Esophagus muscularis mucosa (tissue), 3 donors: ENCODE measurements at regions not wholly inside any gene's neighbourhood (a gene's known extent, or its start where the extent isn't known, plus 50 kb on each side); places are given as distances from the start of the nearest gene placed in this dataset.

Experiments used
- CTCF ChIP-seq, 3 experiments: fragments of 200-600 bp in 2 of 3; fragments of 450-650 bp in 1 of 3; sonication (generic) in 2 of 3; IDR thresholded peaks; one replicate each; pipeline ENCODE4 v1.5.1; 2017 to 2019; ENCODE audit warnings: antibody characterized with exemption in 3 of 3, mild to moderate bottlenecking in 2 of 3, moderate library complexity in 1 of 3
- POLR2A ChIP-seq: fragments of 450-650 bp; IDR thresholded peaks from one replicate; pipeline ENCODE4 v1.6.1; 2017; ENCODE audit warnings: antibody characterized with exemption, moderate library complexity, mild to moderate bottlenecking, low read depth
- POLR2AphosphoS5 ChIP-seq, 2 donors: sonication (generic); formaldehyde crosslinking; IDR thresholded peaks; one replicate each; pipeline ENCODE4 v1.6.1; 2017; ENCODE audit warnings: antibody characterized with exemption in 2 of 2

DNA sequence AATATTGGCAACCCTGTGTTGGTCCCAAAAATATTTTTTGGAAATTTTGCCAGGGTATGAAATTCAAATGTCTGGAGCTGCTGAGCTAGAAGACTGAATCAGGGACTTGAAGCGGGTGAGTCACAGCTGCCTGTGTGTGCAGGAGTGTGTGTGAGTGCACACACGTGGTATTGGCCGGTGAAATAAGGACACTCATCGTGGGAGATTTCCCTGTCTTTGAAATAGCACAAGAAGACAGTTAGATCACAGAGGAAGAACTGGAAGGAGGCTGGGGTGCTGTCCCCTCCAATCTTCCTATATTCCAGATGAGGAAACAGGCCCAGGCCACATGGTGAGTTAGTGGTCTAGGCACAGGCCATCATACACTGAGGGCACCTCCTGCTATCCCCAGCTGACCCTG lies 123.8 kb upstream of the MLN start:
- TF ChIP-seq CTCF (IDR thresholded peaks at IDR 0.05) (no peak), POLR2AphosphoS5 (IDR thresholded peaks at IDR 0.05) (peak in 1 of 2 donors; percentile 8), POLR2A (no peak)
